HCT116 (cell line): ENCODE measurements at regions not wholly inside any gene's neighbourhood (a gene's known extent, or its start where the extent isn't known, plus 50 kb on each side); places are given as distances from the start of the nearest gene placed in this dataset.

Source experiments
- POLR2AphosphoS5 ChIP-seq: IDR thresholded peaks from 2 replicates; pipeline ENCODE4 v1.6.1; 2011; ENCODE audit warnings: mild to moderate bottlenecking, low read depth, low read length, moderate library complexity
- SP1 ChIP-seq: IDR thresholded peaks from 2 replicates; pipeline ENCODE4 v1.6.1; 2012; ENCODE audit warnings: low read depth

GRCh38 chr10:63836666-63837442 lies 315.7 kb downstream of the REEP3 start:
- TF ChIP-seq POLR2AphosphoS5, result no peak
- no peak for TF ChIP-seq SP1
